NCI-H345 treated with DMSO at 0.1 percent for 48 hours (cell line): ENCODE measurements at regions not wholly inside any gene's neighbourhood (a gene's known extent, or its start where the extent isn't known, plus 50 kb on each side); places are given as distances from the start of the nearest gene placed in this dataset.

Source experiments
- DNase-seq: peaks from one replicate; lab custom pipeline; 2025; ENCODE audit not compliant: unreplicated experiment; lab: John Stamatoyannopoulos, UW

GRCh38 chr7:135831455-135832195 is 83.0 kb upstream of the FAM180A start:
- DNase-seq, result no peak

- DNase-seq, result no peak
These were observed 80.0 kb upstream of the FAM180A start for GRCh38 chr7:135828604-135829003.

DNA sequence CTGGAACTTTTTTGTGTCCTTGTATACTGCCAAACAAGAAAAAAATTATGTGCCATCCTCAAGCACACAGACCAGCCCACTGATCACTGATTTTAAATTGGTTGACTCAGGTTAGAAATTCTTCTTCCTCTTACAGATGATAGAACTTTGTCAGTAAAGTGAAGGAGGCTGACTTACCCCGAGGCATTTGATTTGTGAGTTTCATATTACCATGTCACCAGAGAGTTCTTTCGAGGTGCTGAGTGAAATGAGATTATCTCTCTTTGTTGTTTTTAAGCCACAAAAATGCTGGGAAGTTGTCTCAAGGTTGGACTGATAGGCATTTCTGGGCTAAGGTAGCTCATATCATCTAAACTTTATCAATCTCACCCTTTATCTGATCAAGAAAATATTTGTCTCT is 78.8 kb upstream of the FAM180A start:
- no peak for DNase-seq

DNA sequence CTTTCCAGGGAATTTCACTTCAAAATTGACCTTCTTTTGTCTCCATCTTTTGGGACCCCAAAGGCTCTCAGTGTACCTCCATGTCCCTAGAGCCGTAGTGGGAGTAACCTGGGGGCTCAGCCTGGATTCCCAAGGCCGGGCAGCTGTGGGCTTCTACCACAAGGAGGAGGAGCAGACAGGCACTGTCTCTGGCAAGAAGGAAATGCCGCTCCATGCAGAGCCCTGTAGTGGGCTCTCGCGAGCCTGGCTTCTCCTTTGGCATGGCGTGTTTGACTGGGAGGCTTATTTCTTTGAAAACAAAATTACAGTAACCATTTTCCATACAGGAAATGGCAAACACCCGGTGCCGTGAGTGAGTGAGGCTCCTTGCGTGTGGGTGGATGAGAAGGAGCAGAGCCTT is 76.8 kb upstream of the FAM180A start:
- no peak for DNase-seq

DNA sequence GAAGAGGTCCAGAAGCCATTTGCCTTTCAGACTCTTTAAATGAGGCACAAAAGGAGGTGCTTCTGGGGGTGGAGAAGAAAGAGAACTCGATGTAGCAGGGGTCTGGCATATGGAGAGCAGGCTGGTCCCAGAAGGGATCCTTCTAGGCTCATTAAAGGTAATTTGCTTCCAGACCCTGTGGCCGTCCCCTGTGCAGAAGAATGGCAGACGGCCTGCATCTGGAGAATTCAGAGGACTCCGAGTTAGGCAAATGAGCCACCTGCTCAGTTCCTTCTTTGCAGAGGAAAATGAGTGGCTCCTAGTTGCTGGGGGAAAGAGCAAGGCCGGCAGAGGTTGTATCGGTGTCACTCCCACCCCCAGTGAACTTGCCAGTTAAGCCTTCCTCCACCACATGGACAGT is 73.8 kb upstream of the FAM180A start:
- no peak for DNase-seq

DNA sequence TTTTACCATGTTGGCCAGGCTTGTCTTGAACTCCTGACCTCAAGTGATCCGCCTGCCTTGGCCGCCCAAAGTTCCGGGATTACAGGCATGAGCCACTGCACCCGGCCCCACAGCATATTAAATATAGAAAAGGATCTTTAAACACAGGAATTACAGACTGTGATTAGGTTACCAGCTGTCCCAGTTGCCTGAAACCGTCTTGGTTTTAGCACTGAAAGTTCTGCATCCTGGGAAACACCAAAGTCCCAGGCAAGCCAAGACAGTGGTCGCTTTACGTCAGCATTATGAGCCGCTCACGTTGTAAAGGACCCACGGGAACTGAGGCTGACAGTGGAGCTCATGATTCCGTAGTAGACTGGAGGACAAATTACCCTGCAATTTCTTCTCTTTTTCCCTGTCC is 69.0 kb upstream of the FAM180A start:
- no peak for DNase-seq

DNA sequence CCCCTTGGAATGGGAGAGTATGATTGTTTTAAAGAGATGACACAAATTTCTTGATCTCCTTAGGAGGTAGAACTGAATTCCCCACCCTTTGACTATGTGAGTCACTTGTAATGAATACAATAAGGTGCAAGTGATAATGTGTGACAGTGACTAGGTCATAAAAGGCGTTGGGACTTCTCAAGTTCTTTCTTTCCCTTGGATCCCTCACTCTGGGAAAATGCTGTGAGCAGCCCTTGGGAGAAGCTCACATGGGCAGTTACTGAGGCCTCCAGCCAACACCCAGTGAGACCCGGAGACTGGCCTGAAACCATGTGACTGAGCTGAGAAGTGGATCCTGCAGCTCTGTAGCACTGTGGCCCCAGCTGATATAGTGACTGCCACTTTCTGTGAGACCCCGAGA is 66.4 kb upstream of the FAM180A start:
- no peak for DNase-seq

DNA sequence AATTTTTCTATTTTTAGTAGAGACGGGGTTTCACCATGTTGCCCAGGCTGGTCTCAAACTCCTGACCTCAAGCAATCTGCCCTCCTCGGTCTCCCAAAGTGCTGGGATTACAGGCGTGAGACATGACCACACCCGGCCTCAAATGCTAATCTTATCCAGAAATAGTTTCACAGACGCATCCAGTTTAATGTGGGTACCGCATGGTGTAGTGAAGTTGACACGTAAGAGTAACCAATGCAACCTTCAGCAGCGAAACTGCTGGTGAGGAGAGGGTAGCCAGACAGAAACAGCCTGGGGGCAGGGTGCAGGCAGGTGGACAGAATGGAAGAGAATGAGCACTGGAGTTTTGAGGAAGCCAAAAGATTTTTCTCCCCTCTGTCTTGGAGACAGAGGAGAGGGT is 63.5 kb upstream of the FAM180A start:
- DNase-seq, result no peak

DNA sequence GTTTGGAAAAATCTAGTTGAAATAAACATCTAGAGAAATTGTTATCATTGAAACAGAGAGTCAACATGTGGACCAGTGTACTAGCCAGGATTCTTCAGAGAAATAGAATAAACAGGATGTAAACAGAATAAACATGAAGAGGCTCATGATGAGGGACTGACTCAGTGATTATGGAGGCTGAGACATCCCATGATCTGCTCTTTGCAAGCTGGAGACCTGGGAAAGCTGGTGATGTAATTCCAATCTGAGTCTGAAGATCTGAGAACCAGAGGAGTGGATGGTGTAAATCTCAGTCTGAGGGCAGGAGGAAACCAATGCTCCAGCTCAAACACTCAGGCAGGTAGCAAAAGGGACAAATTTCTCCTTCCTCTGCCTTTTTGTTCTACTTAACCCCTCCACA is 62.9 kb upstream of the FAM180A start:
- no peak for DNase-seq

DNA sequence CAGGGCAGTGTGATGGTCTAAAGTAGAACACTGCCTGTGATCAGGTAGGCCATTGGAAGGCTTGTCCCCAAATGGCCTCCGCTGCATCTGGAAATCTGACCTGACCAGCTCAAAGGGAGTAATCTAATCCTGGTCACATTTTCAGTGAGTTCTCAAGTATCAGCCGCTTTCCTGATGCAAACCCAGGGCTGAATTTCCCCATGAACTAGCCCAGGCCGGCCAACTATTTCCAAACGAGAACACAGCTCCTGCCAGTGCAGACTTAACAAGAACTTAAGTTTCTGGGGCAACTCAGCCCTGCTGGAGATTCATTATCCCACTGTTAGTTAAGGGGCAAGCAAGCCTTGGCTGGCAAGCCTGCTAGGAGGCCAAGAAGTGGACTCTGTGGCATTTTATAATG is 59.6 kb upstream of the FAM180A start:
- no peak for DNase-seq

- no peak for DNase-seq
These were observed 54.5 kb upstream of the FAM180A start for GRCh38 chr7:135803143-135803542.

DNA sequence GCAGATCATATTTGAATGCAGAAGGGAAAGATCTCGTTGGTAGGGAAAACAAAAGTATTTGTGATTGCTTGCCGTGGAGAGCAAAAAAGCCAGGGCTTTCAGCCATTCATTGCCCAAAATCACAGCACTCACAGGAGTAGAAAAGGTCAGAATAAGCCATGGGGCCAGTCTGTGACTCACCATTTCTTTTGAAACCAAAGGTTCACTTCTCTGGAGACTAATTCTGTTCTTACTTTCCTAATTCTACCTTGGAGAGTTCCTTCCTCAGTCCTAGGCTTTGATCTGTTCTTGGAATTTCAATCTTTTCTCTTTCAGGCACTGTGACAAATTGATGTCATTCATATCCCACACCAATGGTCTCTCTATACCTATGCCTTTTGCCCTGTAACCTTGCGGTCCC is 54.1 kb upstream of the FAM180A start:
- DNase-seq, result no peak

DNA sequence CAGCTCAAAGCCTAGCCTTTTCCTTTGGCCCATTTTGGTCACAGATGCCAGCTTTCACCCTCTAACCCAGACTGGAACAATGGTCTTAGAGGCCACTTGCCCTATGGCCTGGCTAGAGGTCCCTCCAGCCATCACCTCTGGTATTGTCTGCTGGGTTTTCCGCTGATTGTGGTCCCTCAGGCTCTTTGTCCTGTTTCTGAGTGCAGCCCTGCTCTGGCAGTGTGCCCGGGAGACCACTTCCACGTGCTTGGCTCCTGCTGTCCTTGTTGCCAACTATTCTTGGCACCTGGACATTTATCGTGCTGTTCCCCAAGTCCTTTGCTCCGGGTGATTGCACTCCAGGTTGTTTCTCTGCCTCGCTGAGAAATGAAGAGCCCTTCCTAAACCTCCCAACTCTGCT is 53.3 kb upstream of the FAM180A start:
- DNase-seq, result peak; percentile 92

DNA sequence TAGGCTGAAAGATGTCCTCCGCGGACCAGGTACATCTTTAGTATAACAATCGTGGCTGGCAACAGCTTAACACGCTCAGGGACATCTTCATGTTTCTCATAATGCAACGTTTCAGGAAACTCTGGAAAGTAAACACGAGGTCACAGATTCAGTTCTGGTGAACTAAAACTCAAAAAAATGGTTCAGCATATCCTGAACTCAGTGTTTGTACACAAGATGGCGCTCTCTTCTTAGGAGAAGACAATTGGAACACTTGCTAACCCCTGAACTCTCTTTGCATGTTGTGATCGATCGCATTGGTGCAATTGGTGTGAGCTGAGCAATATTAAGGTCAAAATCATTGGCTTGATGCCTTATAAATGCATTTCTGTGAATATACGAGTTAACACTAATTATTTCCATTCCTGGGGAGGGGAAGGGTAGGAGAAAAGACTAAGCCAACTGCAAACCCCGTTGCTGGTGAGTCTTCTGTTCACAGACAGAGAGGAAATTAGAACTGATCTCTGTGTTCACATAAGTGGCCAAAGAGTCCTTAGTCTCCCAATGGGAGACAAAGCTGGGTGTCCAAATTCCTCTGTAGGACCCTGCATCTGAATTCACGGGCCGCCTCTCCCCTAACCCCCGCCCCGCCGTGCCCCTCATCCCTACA is 52.6 kb upstream of the FAM180A start:
- DNase-seq, result peak; percentile 85

- DNase-seq, result no peak
These were observed 51.9 kb upstream of the FAM180A start for GRCh38 chr7:135800560-135800959.

DNA sequence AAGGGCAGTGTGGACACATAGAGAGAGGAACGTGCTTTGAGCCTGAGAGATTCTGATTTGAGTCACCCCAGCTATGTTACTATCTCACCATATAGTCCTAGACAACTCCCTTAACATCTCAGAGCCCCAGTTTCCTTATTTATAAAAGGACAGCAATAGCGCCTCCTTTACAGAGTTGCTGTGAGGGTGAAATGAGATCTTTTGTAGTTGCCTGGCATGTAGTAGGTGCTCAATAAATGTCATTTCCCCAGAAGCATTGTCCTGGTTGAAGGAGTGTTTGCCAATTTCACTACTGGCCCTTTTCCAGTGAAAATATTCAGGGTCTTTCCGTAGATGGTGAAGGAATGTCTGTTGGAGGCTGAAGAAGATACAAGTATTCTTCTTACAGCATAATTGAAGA is 51.3 kb upstream of the FAM180A start:
- DNase-seq, result no peak
